Stimulated activated naive CD8-positive, alpha-beta T cell treated with anti-CD3 and anti-CD28 coated beads, Interleukin-15, Interleukin-2, amounts not matched to agents 100 ng/mL and 50 ng/mL, for 24 hours (primary cell): ENCODE measurements at regions not wholly inside any gene's neighbourhood (a gene's known extent, or its start where the extent isn't known, plus 50 kb on each side); places are given as distances from the start of the nearest gene placed in this dataset.

Experiments
- H3K27ac Mint-ChIP-seq: one replicate; pipeline ENCODE4 v1.8.0; 2021; ENCODE audit warnings: mild to moderate bottlenecking, mixed read lengths
- H3K27me3 Mint-ChIP-seq: one replicate; pipeline ENCODE4 v1.8.0; 2021; ENCODE audit warnings: mixed read lengths
- H3K36me3 Mint-ChIP-seq: one replicate; pipeline ENCODE4 v1.8.0; 2021; ENCODE audit warnings: low read depth, mixed read lengths
- H3K4me1 Mint-ChIP-seq: one replicate; pipeline ENCODE4 v1.8.0; 2021; ENCODE audit warnings: low read depth, mixed read lengths
- H3K4me3 Mint-ChIP-seq: one replicate; pipeline ENCODE4 v1.8.0; 2021; ENCODE audit warnings: mild to moderate bottlenecking, mixed read lengths
- H3K9me3 Mint-ChIP-seq: one replicate; pipeline ENCODE4 v1.8.0; 2021; ENCODE audit warnings: mixed read lengths

GRCh38 chr9:80147866-80148265 lies 576.1 kb downstream of the TLE4 start:
- Mint-ChIP-seq H3K4me1 (no peaks in the 10 kb centered on the region), H3K27ac (no peak overlapping the region), H3K4me3 (no peak overlapping the region), H3K27me3 (no peaks in the 10 kb centered on the region), H3K9me3 (peaks cover 12% of the 10 kb centered on the region), H3K36me3 (no peaks in the 10 kb centered on the region)

GRCh38 chr9:80146466-80146865 lies 574.7 kb downstream of the TLE4 start:
- H3K27me3 Mint-ChIP-seq = no peaks in the 10 kb centered on the region
- no peak overlapping the region for H3K27ac Mint-ChIP-seq
- no peaks in the 10 kb centered on the region for H3K4me1 Mint-ChIP-seq
- H3K9me3 Mint-ChIP-seq = peaks cover 12% of the 10 kb centered on the region
- no peaks in the 10 kb centered on the region for H3K36me3 Mint-ChIP-seq
- no peak overlapping the region for H3K4me3 Mint-ChIP-seq

GRCh38 chr9:80144856-80145255 lies 573.1 kb downstream of the TLE4 start:
- Mint-ChIP-seq H3K9me3 (peaks cover 3% of the 10 kb centered on the region), H3K36me3 (no peaks in the 10 kb centered on the region), H3K4me1 (no peaks in the 10 kb centered on the region), H3K27ac (no peak overlapping the region), H3K27me3 (no peaks in the 10 kb centered on the region), H3K4me3 (no peak overlapping the region)

GRCh38 chr9:80144406-80144805 lies 572.6 kb downstream of the TLE4 start:
- no peaks in the 10 kb centered on the region for H3K36me3 Mint-ChIP-seq
- H3K27me3 Mint-ChIP-seq = no peaks in the 10 kb centered on the region
- no peak overlapping the region for H3K4me3 Mint-ChIP-seq
- H3K9me3 Mint-ChIP-seq = no peaks in the 10 kb centered on the region
- H3K4me1 Mint-ChIP-seq = no peaks in the 10 kb centered on the region
- no peak overlapping the region for H3K27ac Mint-ChIP-seq

GRCh38 chr9:80143899-80144298 lies 572.1 kb downstream of the TLE4 start:
- Mint-ChIP-seq H3K4me1 (no peaks in the 10 kb centered on the region), H3K27me3 (no peaks in the 10 kb centered on the region)

GRCh38 chr9:80134487-80134886 lies 562.7 kb downstream of the TLE4 start:
- peaks cover 10% of the 10 kb centered on the region for H3K4me1 Mint-ChIP-seq
- H3K4me3 Mint-ChIP-seq = no peak overlapping the region
- H3K9me3 Mint-ChIP-seq = no peaks in the 10 kb centered on the region
- no peaks in the 10 kb centered on the region for H3K27me3 Mint-ChIP-seq
- H3K36me3 Mint-ChIP-seq = no peaks in the 10 kb centered on the region
- no peak overlapping the region for H3K27ac Mint-ChIP-seq

More at GRCh38 chr9:80143899-80144298, 572.1 kb downstream of the TLE4 start:
- H3K36me3 Mint-ChIP-seq = no peaks in the 10 kb centered on the region
- H3K9me3 Mint-ChIP-seq = no peaks in the 10 kb centered on the region
- no peak overlapping the region for H3K4me3 Mint-ChIP-seq
- H3K27ac Mint-ChIP-seq = no peak overlapping the region

GRCh38 chr9:80131627-80132026 lies 559.9 kb downstream of the TLE4 start:
- H3K27ac Mint-ChIP-seq = no peak overlapping the region
- peaks cover 4% of the 10 kb centered on the region for H3K27me3 Mint-ChIP-seq
- H3K4me1 Mint-ChIP-seq = peaks cover 10% of the 10 kb centered on the region
- H3K36me3 Mint-ChIP-seq = no peaks in the 10 kb centered on the region
- H3K9me3 Mint-ChIP-seq = no peaks in the 10 kb centered on the region
- no peak overlapping the region for H3K4me3 Mint-ChIP-seq

- Mint-ChIP-seq H3K27me3 (peaks cover 7% of the 10 kb centered on the region), H3K4me3 (no peak overlapping the region)
Observed at GRCh38 chr9:80127920-80128319, 556.2 kb downstream of the TLE4 start.

GRCh38 chr9:80125731-80126264 lies 554.0 kb downstream of the TLE4 start:
- no peak overlapping the region for H3K4me3 Mint-ChIP-seq
- H3K36me3 Mint-ChIP-seq = no peaks in the 10 kb centered on the region
- H3K27ac Mint-ChIP-seq = no peak overlapping the region
- H3K27me3 Mint-ChIP-seq = peaks cover 7% of the 10 kb centered on the region
- H3K9me3 Mint-ChIP-seq = no peaks in the 10 kb centered on the region
- no peaks in the 10 kb centered on the region for H3K4me1 Mint-ChIP-seq

More at GRCh38 chr9:80127920-80128319, 556.2 kb downstream of the TLE4 start:
- H3K27ac Mint-ChIP-seq = no peak overlapping the region
- no peaks in the 10 kb centered on the region for H3K9me3 Mint-ChIP-seq
- no peaks in the 10 kb centered on the region for H3K4me1 Mint-ChIP-seq
- no peaks in the 10 kb centered on the region for H3K36me3 Mint-ChIP-seq

GRCh38 chr9:80117031-80117430 lies 545.3 kb downstream of the TLE4 start:
- Mint-ChIP-seq H3K4me1 (no peaks in the 10 kb centered on the region), H3K9me3 (peaks cover 7% of the 10 kb centered on the region), H3K27ac (no peak overlapping the region), H3K27me3 (peaks cover 13% of the 10 kb centered on the region), H3K36me3 (peaks cover 4% of the 10 kb centered on the region), H3K4me3 (no peak overlapping the region)

- H3K9me3 Mint-ChIP-seq = peaks cover 7% of the 10 kb centered on the region
- no peaks in the 10 kb centered on the region for H3K4me1 Mint-ChIP-seq
- peaks cover 4% of the 10 kb centered on the region for H3K36me3 Mint-ChIP-seq
- H3K27ac Mint-ChIP-seq = no peak overlapping the region
- peaks cover 13% of the 10 kb centered on the region for H3K27me3 Mint-ChIP-seq
- H3K4me3 Mint-ChIP-seq = no peak overlapping the region
Observed at GRCh38 chr9:80114241-80114640, 542.5 kb downstream of the TLE4 start.

- Mint-ChIP-seq H3K4me3 (no peak overlapping the region), H3K27ac (no peak overlapping the region), H3K27me3 (peaks cover 11% of the 10 kb centered on the region), H3K9me3 (peaks cover 3% of the 10 kb centered on the region), H3K4me1 (no peaks in the 10 kb centered on the region), H3K36me3 (no peaks in the 10 kb centered on the region)
Observed at GRCh38 chr9:80107931-80108660, 536.3 kb downstream of the TLE4 start.

GRCh38 chr9:80097476-80097875 lies 525.7 kb downstream of the TLE4 start:
- Mint-ChIP-seq H3K4me3 (no peak overlapping the region), H3K36me3 (no peaks in the 10 kb centered on the region), H3K27me3 (no peaks in the 10 kb centered on the region), H3K9me3 (no peaks in the 10 kb centered on the region), H3K4me1 (peaks cover 25% of the 10 kb centered on the region), H3K27ac (peak overlapping the region; percentile 26)

GRCh38 chr9:80094176-80094771 lies 522.5 kb downstream of the TLE4 start:
- Mint-ChIP-seq H3K4me1 (peaks cover 28% of the 10 kb centered on the region), H3K4me3 (no peak overlapping the region), H3K27me3 (no peaks in the 10 kb centered on the region), H3K36me3 (no peaks in the 10 kb centered on the region), H3K9me3 (no peaks in the 10 kb centered on the region), H3K27ac (peak overlapping the region; percentile 68)

- H3K4me1 Mint-ChIP-seq = peaks cover 28% of the 10 kb centered on the region
- H3K4me3 Mint-ChIP-seq = no peak overlapping the region
Observed at GRCh38 chr9:80093695-80094094, 521.9 kb downstream of the TLE4 start.

More at GRCh38 chr9:80093695-80094094, 521.9 kb downstream of the TLE4 start:
- no peaks in the 10 kb centered on the region for H3K9me3 Mint-ChIP-seq
- no peaks in the 10 kb centered on the region for H3K27me3 Mint-ChIP-seq
- H3K36me3 Mint-ChIP-seq = no peaks in the 10 kb centered on the region
- H3K27ac Mint-ChIP-seq = peak overlapping the region; percentile 37
